G401.6 (cell line): ENCODE measurements at regions not wholly inside any gene's neighbourhood (a gene's known extent, or its start where the extent isn't known, plus 50 kb on each side); places are given as distances from the start of the nearest gene placed in this dataset.
"Not testable (repeated sequence)": the region's sequence is repeated elsewhere in the genome, so short reads cannot be mapped to it uniquely, and the experiment has no call there.

Experiments used
- FAIRE-seq: peaks from 2 replicates; lab custom pipeline; 2012; peaks lifted over from hg19 to GRCh38; lab: Jason Lieb, UNC

GRCh38 chr4:186981161-186981560, 257.5 kb upstream of the FAT1 start:
- FAIRE-seq: no peak

GRCh38 chr4:186982160-186982559, 258.5 kb upstream of the FAT1 start:
- no peak for FAIRE-seq

GRCh38 chr4:186984105-186984644, 260.5 kb upstream of the FAT1 start:
- no peak for FAIRE-seq

- FAIRE-seq: no peak
These were observed 276.0 kb upstream of the FAT1 start for GRCh38 chr4:186999686-187000085.

- FAIRE-seq: no peak
These were observed 276.6 kb upstream of the FAT1 start for GRCh38 chr4:187000281-187000680.

- not testable (repeated sequence) for FAIRE-seq
These were observed 278.5 kb upstream of the FAT1 start for GRCh38 chr4:187002133-187002532.

- no peak for FAIRE-seq
These were observed 281.0 kb upstream of the FAT1 start for GRCh38 chr4:187004628-187005027.

GRCh38 chr4:187006189-187006618, 282.5 kb upstream of the FAT1 start:
- FAIRE-seq: no peak

- FAIRE-seq: no peak
These were observed 286.4 kb upstream of the FAT1 start for GRCh38 chr4:187010052-187010451.

GRCh38 chr4:187016101-187016500, 292.4 kb upstream of the FAT1 start:
- no peak for FAIRE-seq

- no peak for FAIRE-seq
These were observed 293.5 kb upstream of the FAT1 start for GRCh38 chr4:187017147-187017546.

GRCh38 chr4:187019896-187020295, 296.2 kb upstream of the FAT1 start:
- no peak for FAIRE-seq

- FAIRE-seq: no peak
These were observed 297.0 kb upstream of the FAT1 start for GRCh38 chr4:187020676-187021075.

- no peak for FAIRE-seq
These were observed 298.0 kb upstream of the FAT1 start for GRCh38 chr4:187021436-187022205.

GRCh38 chr4:187027272-187027671, 303.6 kb upstream of the FAT1 start:
- FAIRE-seq: no peak

GRCh38 chr4:187042251-187042650, 318.6 kb upstream of the FAT1 start:
- no peak for FAIRE-seq

- FAIRE-seq: no peak
These were observed 322.8 kb upstream of the FAT1 start for GRCh38 chr4:187046471-187046870.

- no peak for FAIRE-seq
These were observed 335.4 kb upstream of the FAT1 start for GRCh38 chr4:187059021-187059420.

GRCh38 chr4:187059895-187060294, 336.2 kb upstream of the FAT1 start:
- FAIRE-seq: no peak

- no peak for FAIRE-seq
These were observed 336.9 kb upstream of the FAT1 start for GRCh38 chr4:187060551-187060950.

GRCh38 chr4:187063251-187063650, 339.6 kb upstream of the FAT1 start:
- FAIRE-seq: no peak

- FAIRE-seq: no peak
These were observed 340.4 kb upstream of the FAT1 start for GRCh38 chr4:187064033-187064432.

GRCh38 chr4:187065396-187065795, 341.7 kb upstream of the FAT1 start:
- FAIRE-seq: no peak

GRCh38 chr4:187065806-187066205, 342.1 kb upstream of the FAT1 start:
- no peak for FAIRE-seq
